Epithelial cell of esophagus (primary cell): ENCODE measurements at regions not wholly inside any gene's neighbourhood (a gene's known extent, or its start where the extent isn't known, plus 50 kb on each side); places are given as distances from the start of the nearest gene placed in this dataset.
A peak's percentile ranks its signal among the peaks of the same experiment; 100 is the strongest.

Source experiments
- DNase-seq: peaks from one replicate; pipeline ENCODE4 v3.0.0; 2010; ENCODE audit warnings: low read depth
- H3K4me3 ChIP-seq: 2 replicates; pipeline ENCODE4 v1.5.1; 2011; ENCODE audit warnings: mild to moderate bottlenecking, low read length, control low read depth
- CTCF ChIP-seq: IDR thresholded peaks from 2 replicates; pipeline ENCODE4 v1.5.1; 2011; ENCODE audit warnings: low read depth, mild to moderate bottlenecking, low read length, control low read depth, inconsistent platforms; ENCODE audit not compliant: insufficient read depth; ENCODE audit errors: missing control alignments

GRCh38 chr5:54804086-54804485, 181.3 kb downstream of the ESM1 start:
- no peak for DNase-seq
- H3K4me3 ChIP-seq, result no peak overlapping the region
- TF ChIP-seq CTCF, result no peak

- no peak for TF ChIP-seq CTCF
- no peak overlapping the region for H3K4me3 ChIP-seq
- no peak for DNase-seq
Measured at GRCh38 chr5:54803471-54804011, 181.9 kb downstream of the ESM1 start.

- no peak overlapping the region for H3K4me3 ChIP-seq
- no peak for TF ChIP-seq CTCF
Measured at GRCh38 chr5:54799645-54800044, 185.7 kb downstream of the ESM1 start.

GRCh38 chr5:54795777-54796176, 189.6 kb downstream of the ESM1 start:
- H3K4me3 ChIP-seq, result no peak overlapping the region
- DNase-seq, result no peak
- no peak for TF ChIP-seq CTCF

More at GRCh38 chr5:54799645-54800044, 185.7 kb downstream of the ESM1 start:
- DNase-seq, result no peak

- peak; percentile 18 for DNase-seq
- H3K4me3 ChIP-seq, result no peak overlapping the region
- TF ChIP-seq CTCF, result no peak
Measured at GRCh38 chr5:54795284-54795683, 190.1 kb downstream of the ESM1 start.

GRCh38 chr5:54794135-54794975, 191.0 kb downstream of the ESM1 start:
- DNase-seq, result no peak
- no peak overlapping the region for H3K4me3 ChIP-seq

More at GRCh38 chr5:54794135-54794975, 191.0 kb downstream of the ESM1 start:
- no peak for TF ChIP-seq CTCF
